Neural cell (in vitro differentiated cells): ENCODE measurements at regions not wholly inside any gene's neighbourhood (a gene's known extent, or its start where the extent isn't known, plus 50 kb on each side); places are given as distances from the start of the nearest gene placed in this dataset.

Source experiments
- H2AFZ ChIP-seq: fragments of 200-600, 300-800 bp; sonication (generic), shearing (Covaris generic); 2 replicates; pipeline ENCODE4 v1.6.0; 2014; ENCODE audit warnings: low read depth, mild to moderate bottlenecking, antibody characterized with exemption, low read length, moderate library complexity
- H3F3A ChIP-seq: fragments of 200-600 bp; shearing (Covaris generic); 2 replicates; pipeline ENCODE4 v1.6.1; 2016; ENCODE audit warnings: mild to moderate bottlenecking, moderate library complexity, mixed read lengths, antibody characterized with exemption, low read length; ENCODE audit not compliant: insufficient read depth, poor library complexity, severe bottlenecking
- H3K27ac ChIP-seq: fragments of 200-600, 300-800 bp; sonication (generic), shearing (Covaris generic); 2 replicates; pipeline ENCODE4 v1.5.1; 2014; ENCODE audit warnings: mild to moderate bottlenecking, low read length, moderate library complexity
- H3K27me3 ChIP-seq: fragments of 300-800, 200-600 bp; sonication (generic), shearing (Covaris generic); 2 replicates; pipeline ENCODE4 v1.6.0; 2014; ENCODE audit warnings: mild to moderate bottlenecking, low read depth, low read length, moderate library complexity; ENCODE audit not compliant: insufficient read depth
- H3K36me3 ChIP-seq: fragments of 300-800, 200-600 bp; sonication (generic), shearing (Covaris generic); 2 replicates; pipeline ENCODE4 v1.5.1; 2014; ENCODE audit warnings: mild to moderate bottlenecking, antibody characterized with exemption, low read length, moderate library complexity; ENCODE audit not compliant: insufficient read depth
- H3K4me2 ChIP-seq: fragments of 300-800, 200-600 bp; sonication (generic), shearing (Covaris generic); 2 replicates; pipeline ENCODE4 v1.6.0; 2014; ENCODE audit warnings: mild to moderate bottlenecking, low read length
- H3K4me3 ChIP-seq: fragments of 300-800, 200-600 bp; sonication (generic), shearing (Covaris generic); 2 replicates; pipeline ENCODE4 v1.5.1; 2014; ENCODE audit warnings: mild to moderate bottlenecking, low read length, moderate library complexity
- H3K79me2 ChIP-seq: fragments of 200-600 bp; shearing (Covaris generic); replicated peaks from 2 replicates; pipeline ENCODE4 v1.6.0; 2014; ENCODE audit warnings: mild to moderate bottlenecking, low read length, moderate library complexity; ENCODE audit not compliant: insufficient read depth
- H3K9ac ChIP-seq: fragments of 300-800, 200-600 bp; sonication (generic), shearing (Covaris generic); 2 replicates; pipeline ENCODE4 v1.6.1; 2016; ENCODE audit warnings: mild to moderate bottlenecking, low read length, mixed read lengths
- H3K9me2 ChIP-seq: fragments of 200-600 bp; shearing (Covaris generic); 2 replicates; pipeline ENCODE4 v1.6.1; 2016; ENCODE audit warnings: mild to moderate bottlenecking, low read length, mixed read lengths; ENCODE audit not compliant: insufficient read depth
- H3K9me3 ChIP-seq: fragments of 200-600, 300-800 bp; sonication (generic), shearing (Covaris generic); 2 replicates; pipeline ENCODE4 v1.6.1; 2016; ENCODE audit warnings: mild to moderate bottlenecking, mixed run types, low read length, moderate library complexity, mixed read lengths
- H4K20me1 ChIP-seq: fragments of 200-600 bp; shearing (Covaris generic); 2 replicates; pipeline ENCODE4 v1.6.1; 2016; ENCODE audit warnings: mild to moderate bottlenecking, mixed run types; ENCODE audit not compliant: insufficient read depth
- CTCF ChIP-seq: fragments of 450-650 bp; IDR thresholded peaks from 2 replicates; pipeline ENCODE4 v1.5.1; 2014; ENCODE audit warnings: antibody characterized with exemption, mild to moderate bottlenecking, moderate library complexity; ENCODE audit not compliant: poor library complexity, severe bottlenecking
- EP300 ChIP-seq: fragments of 450-650 bp; conservative IDR thresholded peaks from 2 replicates; pipeline ENCODE4 v1.6.1; 2014; ENCODE audit warnings: antibody characterized with exemption, mild to moderate bottlenecking, moderate library complexity; ENCODE audit not compliant: poor library complexity, severe bottlenecking
- EZH2 ChIP-seq: fragments of 200-600, 300-800 bp; shearing (Covaris generic), sonication (generic); IDR thresholded peaks from 2 replicates; pipeline ENCODE4 v1.6.1; 2014; ENCODE audit warnings: antibody characterized with exemption, low read length, borderline replicate concordance, mild to moderate bottlenecking; ENCODE audit not compliant: insufficient read depth, poor library complexity, severe bottlenecking
- MXI1 ChIP-seq: fragments of 450-650 bp; conservative IDR thresholded peaks from 2 replicates; pipeline ENCODE4 v1.6.1; 2014; ENCODE audit warnings: antibody characterized with exemption, mild to moderate bottlenecking; ENCODE audit not compliant: poor library complexity, severe bottlenecking
- POLR2AphosphoS5 ChIP-seq: IDR thresholded peaks from 2 replicates; pipeline ENCODE4 v1.6.1; 2012
- RAD21 ChIP-seq: fragments of 450-650 bp; conservative IDR thresholded peaks from 2 replicates; pipeline ENCODE4 v1.6.1; 2014; ENCODE audit warnings: antibody characterized with exemption, mild to moderate bottlenecking, moderate library complexity
- REST ChIP-seq: IDR thresholded peaks from 2 replicates; pipeline ENCODE4 v1.6.1; 2012; ENCODE audit warnings: borderline replicate concordance
- SMC3 ChIP-seq: fragments of 450-650 bp; conservative IDR thresholded peaks from 2 replicates; pipeline ENCODE4 v1.6.1; 2014; ENCODE audit warnings: antibody characterized with exemption, mild to moderate bottlenecking, moderate library complexity; ENCODE audit not compliant: poor library complexity
- TAF1 ChIP-seq: IDR thresholded peaks from 2 replicates; pipeline ENCODE4 v1.6.1; 2012; ENCODE audit warnings: low read depth

GRCh38 chr11:71070490-71071453 lies 181.6 kb downstream of the SHANK2 start:
- Histone ChIP-seq H2AFZ (no peak overlapping the region), H3K9me2 (no peaks in the 10 kb centered on the region), H3K4me3 (no peak overlapping the region), H3F3A (no peaks in the 10 kb centered on the region), H3K36me3 (no peaks in the 10 kb centered on the region), H3K27me3 (no peaks in the 10 kb centered on the region), H3K27ac (no peak overlapping the region), H3K79me2 (no peaks in the 10 kb centered on the region), H3K4me2 (no peak overlapping the region), H4K20me1 (no peaks in the 10 kb centered on the region), H3K9me3 (no peaks in the 10 kb centered on the region), H3K9ac (no peak overlapping the region)
- TF ChIP-seq SMC3 (no peak), CTCF (no peak), EZH2 (no peak), POLR2AphosphoS5 (no peak), REST (no peak), TAF1 (no peak), RAD21 (no peak), EP300 (no peak), MXI1 (no peak)

- no peak overlapping the region for H2AFZ ChIP-seq
These were observed 183.4 kb downstream of the SHANK2 start for GRCh38 chr11:71068963-71069362.

More at GRCh38 chr11:71068963-71069362, 183.4 kb downstream of the SHANK2 start:
- Histone ChIP-seq H3F3A (no peaks in the 10 kb centered on the region), H3K9me2 (no peaks in the 10 kb centered on the region), H3K36me3 (no peaks in the 10 kb centered on the region), H4K20me1 (no peaks in the 10 kb centered on the region), H3K79me2 (no peaks in the 10 kb centered on the region), H3K9me3 (no peaks in the 10 kb centered on the region), H3K4me3 (no peak overlapping the region), H3K27ac (no peak overlapping the region), H3K9ac (no peak overlapping the region), H3K27me3 (no peaks in the 10 kb centered on the region), H3K4me2 (no peak overlapping the region)
- no peak for TF ChIP-seq REST
- TF ChIP-seq CTCF: no peak
- no peak for TF ChIP-seq POLR2AphosphoS5
- TF ChIP-seq SMC3: no peak
- TF ChIP-seq TAF1: no peak
- no peak for TF ChIP-seq EZH2
- TF ChIP-seq EP300: no peak
- no peak for TF ChIP-seq MXI1
- TF ChIP-seq RAD21: no peak
